WTC11 (cell line): ENCODE measurements at regions not wholly inside any gene's neighbourhood (a gene's known extent, or its start where the extent isn't known, plus 50 kb on each side); places are given as distances from the start of the nearest gene placed in this dataset.

ENCODE experiments used
- ATAC-seq: fragments of 200-7000 bp; cut with Tn5 transposase; 2 replicates; pipeline ENCODE4 v1.10.0; 2021; ENCODE audit warnings: mild to moderate bottlenecking, moderate library complexity
- CTCF ChIA-PET: fragments of 300-600 bp; sonication (Branson Sonifier 250); formaldehyde crosslinking; loops from one replicate; lab custom pipeline; 2021; ENCODE audit warnings: antibody characterized with exemption; lab: Charles Lee
- POLR2A ChIA-PET: fragments of 350-600 bp; sonication (Branson Sonifier 250); formaldehyde crosslinking; loops from one replicate; lab custom pipeline; 2021; ENCODE audit warnings: antibody characterized with exemption; lab: Charles Lee
- DNase-seq: peaks from one replicate; pipeline ENCODE4 v3.0.0; 2021; ENCODE audit warnings: low spot score
- H3K27ac Mint-ChIP-seq: 2 replicates; pipeline ENCODE4 v1.8.0; 2021; ENCODE audit warnings: mixed read lengths
- H3K27me3 Mint-ChIP-seq: 2 replicates; pipeline ENCODE4 v1.8.0; 2021; ENCODE audit warnings: low read depth, mild to moderate bottlenecking, moderate library complexity, mixed read lengths
- H3K36me3 Mint-ChIP-seq: 2 replicates; pipeline ENCODE4 v1.8.0; 2021; ENCODE audit warnings: mixed read lengths
- H3K4me1 Mint-ChIP-seq: 2 replicates; pipeline ENCODE4 v1.8.0; 2022; ENCODE audit warnings: mixed read lengths
- H3K4me3 Mint-ChIP-seq: 2 replicates; pipeline ENCODE4 v1.8.0; 2021; ENCODE audit warnings: mild to moderate bottlenecking, moderate library complexity, mixed read lengths
- H3K9me3 Mint-ChIP-seq: 2 replicates; pipeline ENCODE4 v1.8.0; 2021; ENCODE audit warnings: mixed read lengths
- CREB1 ChIP-seq: sonication (generic); formaldehyde crosslinking; IDR thresholded peaks from 2 replicates; pipeline ENCODE4 v1.8.0; 2023; ENCODE audit warnings: mild to moderate bottlenecking, missing genetic modification reagents
- ELF4 ChIP-seq: sonication (generic); formaldehyde crosslinking; IDR thresholded peaks from 2 replicates; pipeline ENCODE4 v1.8.1; 2022; ENCODE audit warnings: low read depth, mild to moderate bottlenecking, moderate library complexity, missing genetic modification reagents
- EMX1 ChIP-seq: fragments of 250-450 bp; sonication (Bioruptor Pico); IDR thresholded peaks from 2 replicates; pipeline ENCODE4 v1.8.0; 2021; ENCODE audit warnings: mild to moderate bottlenecking
- FOXP1 ChIP-seq: sonication (generic); formaldehyde crosslinking; IDR thresholded peaks from 2 replicates; pipeline ENCODE4 v1.8.0; 2022; ENCODE audit warnings: missing genetic modification reagents, mild to moderate bottlenecking, moderate library complexity, borderline replicate concordance
- GTF2I ChIP-seq: fragments of 250-450 bp; sonication (Bioruptor Pico); conservative IDR thresholded peaks from 2 replicates; pipeline ENCODE4 v1.4.0; 2021; ENCODE audit warnings: mild to moderate bottlenecking
- JAZF1 ChIP-seq: fragments of 250-450 bp; sonication (Bioruptor Pico); IDR thresholded peaks from 2 replicates; pipeline ENCODE4 v1.9.0; 2021; ENCODE audit warnings: moderate library complexity, mild to moderate bottlenecking, inconsistent platforms
- MXD4 ChIP-seq: fragments of 250-450 bp; sonication (Bioruptor Pico); IDR thresholded peaks from 2 replicates; pipeline ENCODE4 v1.8.0; 2021; ENCODE audit warnings: mild to moderate bottlenecking, moderate library complexity, borderline replicate concordance
- OVOL2 ChIP-seq: fragments of 250-450 bp; sonication (Bioruptor Pico); IDR thresholded peaks from 2 replicates; pipeline ENCODE4 v1.9.0; 2021; ENCODE audit warnings: mild to moderate bottlenecking, borderline replicate concordance
- TEAD4 ChIP-seq: sonication (generic); formaldehyde crosslinking; IDR thresholded peaks from 2 replicates; pipeline ENCODE4 v1.8.0; 2022; ENCODE audit warnings: mild to moderate bottlenecking, missing genetic modification reagents
- TP53 ChIP-seq: sonication (generic); formaldehyde crosslinking; IDR thresholded peaks from 2 replicates; pipeline ENCODE4 v1.8.1; 2023; ENCODE audit warnings: mild to moderate bottlenecking, missing genetic modification reagents
- ZNF121 ChIP-seq: sonication (generic); formaldehyde crosslinking; IDR thresholded peaks from 2 replicates; pipeline ENCODE4 v1.8.0; 2023; ENCODE audit warnings: missing genetic modification reagents
- ZNF219 ChIP-seq: sonication (generic); formaldehyde crosslinking; IDR thresholded peaks from 2 replicates; pipeline ENCODE4 v1.8.0; 2023; ENCODE audit warnings: missing genetic modification reagents, mild to moderate bottlenecking, borderline replicate concordance
- TF ChIP-seq, protein P1 (sequence below): sonication (generic); formaldehyde crosslinking; IDR thresholded peaks from 2 replicates; pipeline ENCODE4 v1.8.1; 2023; ENCODE audit warnings: mild to moderate bottlenecking, missing genetic modification reagents
- TF ChIP-seq, protein P2 (sequence below): sonication (generic); formaldehyde crosslinking; IDR thresholded peaks from 2 replicates; pipeline ENCODE4 v1.8.0; 2023; ENCODE audit warnings: mild to moderate bottlenecking, missing genetic modification reagents
- TF ChIP-seq, protein P3 (sequence below): sonication (generic); formaldehyde crosslinking; conservative IDR thresholded peaks from 2 replicates; pipeline ENCODE4 v1.8.1; 2023; ENCODE audit warnings: mild to moderate bottlenecking, low read depth, missing genetic modification reagents, moderate library complexity
- TF ChIP-seq, protein P4 (sequence below): sonication (generic); formaldehyde crosslinking; IDR thresholded peaks from 2 replicates; pipeline ENCODE4 v1.8.0; 2022; ENCODE audit warnings: mild to moderate bottlenecking, missing genetic modification reagents
- TF ChIP-seq, protein P5 (sequence below): fragments of 200-600 bp; IDR thresholded peaks from 2 replicates; pipeline ENCODE4 v1.8.0; 2022; ENCODE audit warnings: antibody characterized with exemption

DNA sequence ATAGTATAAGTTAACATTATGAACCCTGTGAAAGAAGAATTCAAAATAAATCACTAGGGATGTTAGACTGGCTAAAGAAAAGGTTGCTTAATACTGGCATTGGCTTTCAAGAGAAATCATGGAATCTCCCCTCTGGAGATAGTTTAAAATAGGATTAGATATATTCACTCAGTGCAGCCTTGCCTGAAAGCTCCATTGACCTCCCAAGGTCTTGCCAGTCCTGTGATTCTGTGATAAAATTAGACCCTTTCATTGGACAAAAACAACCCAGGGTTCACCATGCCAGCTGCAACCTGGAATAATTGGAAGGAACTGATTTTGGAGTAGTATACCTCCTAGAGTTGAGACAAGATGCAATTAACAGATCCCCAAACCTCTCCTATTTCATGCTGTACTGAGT lies 588.1 kb upstream of the MEF2C start (continued):
- TF ChIP-seq MXD4, result no peak
- TF ChIP-seq, protein P1, sequence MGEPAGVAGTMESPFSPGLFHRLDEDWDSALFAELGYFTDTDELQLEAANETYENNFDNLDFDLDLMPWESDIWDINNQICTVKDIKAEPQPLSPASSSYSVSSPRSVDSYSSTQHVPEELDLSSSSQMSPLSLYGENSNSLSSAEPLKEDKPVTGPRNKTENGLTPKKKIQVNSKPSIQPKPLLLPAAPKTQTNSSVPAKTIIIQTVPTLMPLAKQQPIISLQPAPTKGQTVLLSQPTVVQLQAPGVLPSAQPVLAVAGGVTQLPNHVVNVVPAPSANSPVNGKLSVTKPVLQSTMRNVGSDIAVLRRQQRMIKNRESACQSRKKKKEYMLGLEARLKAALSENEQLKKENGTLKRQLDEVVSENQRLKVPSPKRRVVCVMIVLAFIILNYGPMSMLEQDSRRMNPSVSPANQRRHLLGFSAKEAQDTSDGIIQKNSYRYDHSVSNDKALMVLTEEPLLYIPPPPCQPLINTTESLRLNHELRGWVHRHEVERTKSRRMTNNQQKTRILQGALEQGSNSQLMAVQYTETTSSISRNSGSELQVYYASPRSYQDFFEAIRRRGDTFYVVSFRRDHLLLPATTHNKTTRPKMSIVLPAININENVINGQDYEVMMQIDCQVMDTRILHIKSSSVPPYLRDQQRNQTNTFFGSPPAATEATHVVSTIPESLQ, result no peak

DNA sequence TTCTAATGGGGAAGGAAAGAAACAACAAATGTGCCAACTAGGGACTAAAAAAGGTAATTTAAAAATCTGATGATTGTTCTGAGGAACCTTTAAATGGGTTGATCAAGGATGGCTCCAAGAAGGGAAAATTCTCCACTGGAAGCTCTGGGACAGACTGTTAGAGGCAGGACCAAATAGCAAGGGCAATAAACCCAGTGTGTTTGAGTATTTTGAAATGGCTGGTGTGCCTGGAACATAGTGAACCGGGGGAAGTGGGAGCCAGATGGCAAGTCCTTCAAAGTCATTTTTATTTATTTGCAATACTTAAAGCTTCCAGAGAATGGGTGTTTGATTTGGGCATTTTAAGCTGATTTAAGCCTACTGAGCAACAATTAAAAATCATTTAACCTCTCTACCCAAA lies 587.7 kb upstream of the MEF2C start:
- DNase-seq (no peak), ATAC-seq (no peak)
- POLR2A ChIA-PET, result no interaction called here
- no peaks in the 10 kb centered on the region for H3K4me1 Mint-ChIP-seq
- H3K27ac Mint-ChIP-seq, result no peak overlapping the region
- CTCF ChIA-PET, result no interaction called here
- TF ChIP-seq GTF2I (CRISPR knock-in tag), result no peak
- TF ChIP-seq, protein P2, sequence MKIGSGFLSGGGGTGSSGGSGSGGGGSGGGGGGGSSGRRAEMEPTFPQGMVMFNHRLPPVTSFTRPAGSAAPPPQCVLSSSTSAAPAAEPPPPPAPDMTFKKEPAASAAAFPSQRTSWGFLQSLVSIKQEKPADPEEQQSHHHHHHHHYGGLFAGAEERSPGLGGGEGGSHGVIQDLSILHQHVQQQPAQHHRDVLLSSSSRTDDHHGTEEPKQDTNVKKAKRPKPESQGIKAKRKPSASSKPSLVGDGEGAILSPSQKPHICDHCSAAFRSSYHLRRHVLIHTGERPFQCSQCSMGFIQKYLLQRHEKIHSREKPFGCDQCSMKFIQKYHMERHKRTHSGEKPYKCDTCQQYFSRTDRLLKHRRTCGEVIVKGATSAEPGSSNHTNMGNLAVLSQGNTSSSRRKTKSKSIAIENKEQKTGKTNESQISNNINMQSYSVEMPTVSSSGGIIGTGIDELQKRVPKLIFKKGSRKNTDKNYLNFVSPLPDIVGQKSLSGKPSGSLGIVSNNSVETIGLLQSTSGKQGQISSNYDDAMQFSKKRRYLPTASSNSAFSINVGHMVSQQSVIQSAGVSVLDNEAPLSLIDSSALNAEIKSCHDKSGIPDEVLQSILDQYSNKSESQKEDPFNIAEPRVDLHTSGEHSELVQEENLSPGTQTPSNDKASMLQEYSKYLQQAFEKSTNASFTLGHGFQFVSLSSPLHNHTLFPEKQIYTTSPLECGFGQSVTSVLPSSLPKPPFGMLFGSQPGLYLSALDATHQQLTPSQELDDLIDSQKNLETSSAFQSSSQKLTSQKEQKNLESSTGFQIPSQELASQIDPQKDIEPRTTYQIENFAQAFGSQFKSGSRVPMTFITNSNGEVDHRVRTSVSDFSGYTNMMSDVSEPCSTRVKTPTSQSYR (CRISPR knock-in tag), result no peak
- TF ChIP-seq TEAD4, result no peak
- TF ChIP-seq TP53 (CRISPR knock-in tag), result no peak
- TF ChIP-seq ZNF121, result no peak
- no peak for TF ChIP-seq OVOL2
- no peak for TF ChIP-seq JAZF1 (CRISPR knock-in tag)
- no peak overlapping the region for H3K4me3 Mint-ChIP-seq
- no peaks in the 10 kb centered on the region for H3K9me3 Mint-ChIP-seq
- no peaks in the 10 kb centered on the region for H3K27me3 Mint-ChIP-seq
- no peaks in the 10 kb centered on the region for H3K36me3 Mint-ChIP-seq

DNA sequence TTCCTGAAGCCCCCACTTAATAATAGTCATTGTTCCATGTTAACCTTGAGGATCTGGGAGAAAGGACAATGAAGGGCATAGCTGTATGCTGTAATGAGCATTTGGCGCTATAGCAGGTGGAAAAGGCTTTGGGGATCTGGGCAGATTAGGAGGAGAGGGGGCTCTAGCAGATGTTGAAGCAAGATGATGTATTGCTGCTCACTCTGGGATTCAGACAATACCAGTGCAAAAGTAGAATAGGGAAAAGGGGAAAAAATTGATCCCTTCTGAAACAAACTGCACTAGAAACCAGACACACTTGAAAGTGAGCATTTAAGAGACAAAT lies 575.3 kb upstream of the MEF2C start:
- no peak for ATAC-seq
- ChIA-PET CTCF (no interaction called here), POLR2A (no interaction called here)
- Mint-ChIP-seq H3K9me3 (no peaks in the 10 kb centered on the region; the same call in 1 of the 2 replicates), H3K4me1 (no peaks in the 10 kb centered on the region), H3K27me3 (no peaks in the 10 kb centered on the region), H3K27ac (no peak overlapping the region), H3K36me3 (no peaks in the 10 kb centered on the region), H3K4me3 (no peak overlapping the region)
- no peak for DNase-seq
- TF ChIP-seq, protein P3, sequence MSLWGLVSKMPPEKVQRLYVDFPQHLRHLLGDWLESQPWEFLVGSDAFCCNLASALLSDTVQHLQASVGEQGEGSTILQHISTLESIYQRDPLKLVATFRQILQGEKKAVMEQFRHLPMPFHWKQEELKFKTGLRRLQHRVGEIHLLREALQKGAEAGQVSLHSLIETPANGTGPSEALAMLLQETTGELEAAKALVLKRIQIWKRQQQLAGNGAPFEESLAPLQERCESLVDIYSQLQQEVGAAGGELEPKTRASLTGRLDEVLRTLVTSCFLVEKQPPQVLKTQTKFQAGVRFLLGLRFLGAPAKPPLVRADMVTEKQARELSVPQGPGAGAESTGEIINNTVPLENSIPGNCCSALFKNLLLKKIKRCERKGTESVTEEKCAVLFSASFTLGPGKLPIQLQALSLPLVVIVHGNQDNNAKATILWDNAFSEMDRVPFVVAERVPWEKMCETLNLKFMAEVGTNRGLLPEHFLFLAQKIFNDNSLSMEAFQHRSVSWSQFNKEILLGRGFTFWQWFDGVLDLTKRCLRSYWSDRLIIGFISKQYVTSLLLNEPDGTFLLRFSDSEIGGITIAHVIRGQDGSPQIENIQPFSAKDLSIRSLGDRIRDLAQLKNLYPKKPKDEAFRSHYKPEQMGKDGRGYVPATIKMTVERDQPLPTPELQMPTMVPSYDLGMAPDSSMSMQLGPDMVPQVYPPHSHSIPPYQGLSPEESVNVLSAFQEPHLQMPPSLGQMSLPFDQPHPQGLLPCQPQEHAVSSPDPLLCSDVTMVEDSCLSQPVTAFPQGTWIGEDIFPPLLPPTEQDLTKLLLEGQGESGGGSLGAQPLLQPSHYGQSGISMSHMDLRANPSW (CRISPR knock-in tag), result no peak
- TF ChIP-seq ZNF219 (CRISPR knock-in tag), result no peak
- TF ChIP-seq, protein P4, sequence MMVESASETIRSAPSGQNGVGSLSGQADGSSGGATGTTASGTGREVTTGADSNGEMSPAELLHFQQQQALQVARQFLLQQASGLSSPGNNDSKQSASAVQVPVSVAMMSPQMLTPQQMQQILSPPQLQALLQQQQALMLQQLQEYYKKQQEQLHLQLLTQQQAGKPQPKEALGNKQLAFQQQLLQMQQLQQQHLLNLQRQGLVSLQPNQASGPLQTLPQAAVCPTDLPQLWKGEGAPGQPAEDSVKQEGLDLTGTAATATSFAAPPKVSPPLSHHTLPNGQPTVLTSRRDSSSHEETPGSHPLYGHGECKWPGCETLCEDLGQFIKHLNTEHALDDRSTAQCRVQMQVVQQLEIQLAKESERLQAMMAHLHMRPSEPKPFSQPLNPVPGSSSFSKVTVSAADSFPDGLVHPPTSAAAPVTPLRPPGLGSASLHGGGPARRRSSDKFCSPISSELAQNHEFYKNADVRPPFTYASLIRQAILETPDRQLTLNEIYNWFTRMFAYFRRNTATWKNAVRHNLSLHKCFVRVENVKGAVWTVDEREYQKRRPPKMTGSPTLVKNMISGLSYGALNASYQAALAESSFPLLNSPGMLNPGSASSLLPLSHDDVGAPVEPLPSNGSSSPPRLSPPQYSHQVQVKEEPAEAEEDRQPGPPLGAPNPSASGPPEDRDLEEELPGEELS, result no peak
- TF ChIP-seq EMX1 (CRISPR knock-in tag), result no peak
- no peak for TF ChIP-seq ELF4 (CRISPR knock-in tag)
- TF ChIP-seq, protein P1, result no peak
- TF ChIP-seq, protein P5, sequence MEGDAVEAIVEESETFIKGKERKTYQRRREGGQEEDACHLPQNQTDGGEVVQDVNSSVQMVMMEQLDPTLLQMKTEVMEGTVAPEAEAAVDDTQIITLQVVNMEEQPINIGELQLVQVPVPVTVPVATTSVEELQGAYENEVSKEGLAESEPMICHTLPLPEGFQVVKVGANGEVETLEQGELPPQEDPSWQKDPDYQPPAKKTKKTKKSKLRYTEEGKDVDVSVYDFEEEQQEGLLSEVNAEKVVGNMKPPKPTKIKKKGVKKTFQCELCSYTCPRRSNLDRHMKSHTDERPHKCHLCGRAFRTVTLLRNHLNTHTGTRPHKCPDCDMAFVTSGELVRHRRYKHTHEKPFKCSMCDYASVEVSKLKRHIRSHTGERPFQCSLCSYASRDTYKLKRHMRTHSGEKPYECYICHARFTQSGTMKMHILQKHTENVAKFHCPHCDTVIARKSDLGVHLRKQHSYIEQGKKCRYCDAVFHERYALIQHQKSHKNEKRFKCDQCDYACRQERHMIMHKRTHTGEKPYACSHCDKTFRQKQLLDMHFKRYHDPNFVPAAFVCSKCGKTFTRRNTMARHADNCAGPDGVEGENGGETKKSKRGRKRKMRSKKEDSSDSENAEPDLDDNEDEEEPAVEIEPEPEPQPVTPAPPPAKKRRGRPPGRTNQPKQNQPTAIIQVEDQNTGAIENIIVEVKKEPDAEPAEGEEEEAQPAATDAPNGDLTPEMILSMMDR, result no peak
- no peak for TF ChIP-seq CREB1 (CRISPR knock-in tag)
- no peak for TF ChIP-seq FOXP1 (CRISPR knock-in tag)
